Ishikawa (cell line): ENCODE measurements at regions not wholly inside any gene's neighbourhood (a gene's known extent, or its start where the extent isn't known, plus 50 kb on each side); places are given as distances from the start of the nearest gene placed in this dataset.

ENCODE experiments used
- CEBPB ChIP-seq: IDR thresholded peaks from 2 replicates; pipeline ENCODE4 v1.6.1; 2012
- EGR1 ChIP-seq: IDR thresholded peaks from 2 replicates; pipeline ENCODE4 v1.6.1; 2012
- EP300 ChIP-seq: IDR thresholded peaks from 2 replicates; pipeline ENCODE4 v1.6.1; 2012; ENCODE audit warnings: borderline replicate concordance
- MAX ChIP-seq: IDR thresholded peaks from 2 replicates; pipeline ENCODE4 v1.6.1; 2012
- NFIC ChIP-seq: IDR thresholded peaks from 2 replicates; pipeline ENCODE4 v1.6.1; 2012
- RAD21 ChIP-seq: IDR thresholded peaks from 2 replicates; pipeline ENCODE4 v1.6.1; 2012; ENCODE audit warnings: low read depth
- REST ChIP-seq: IDR thresholded peaks from 2 replicates; pipeline ENCODE4 v1.6.1; 2012; ENCODE audit warnings: low read depth, mild to moderate bottlenecking
- TAF1 ChIP-seq: IDR thresholded peaks from 2 replicates; pipeline ENCODE4 v1.6.1; 2012; ENCODE audit warnings: low read depth, mild to moderate bottlenecking
- TCF12 ChIP-seq: IDR thresholded peaks from 2 replicates; pipeline ENCODE4 v1.6.1; 2012; ENCODE audit warnings: low read depth
- YY1 ChIP-seq: IDR thresholded peaks from 2 replicates; pipeline ENCODE4 v1.6.1; 2012; ENCODE audit warnings: low read depth

GRCh38 chr10:129108994-129109393 is 358.0 kb upstream of the MGMT start:
- no peak for TF ChIP-seq EGR1
- TF ChIP-seq MAX: no peak
- no peak for TF ChIP-seq NFIC
- TF ChIP-seq EP300: no peak
- TF ChIP-seq TCF12: no peak
- TF ChIP-seq REST: no peak
- TF ChIP-seq RAD21: no peak
- no peak for TF ChIP-seq CEBPB
- no peak for TF ChIP-seq YY1
- TF ChIP-seq TAF1: no peak
